WTC11 (cell line): ENCODE measurements at regions not wholly inside any gene's neighbourhood (a gene's known extent, or its start where the extent isn't known, plus 50 kb on each side); places are given as distances from the start of the nearest gene placed in this dataset.

Experiments used
- ATAC-seq: fragments of 200-7000 bp; cut with Tn5 transposase; 2 replicates; pipeline ENCODE4 v1.10.0; 2021; ENCODE audit warnings: mild to moderate bottlenecking, moderate library complexity
- CTCF ChIA-PET: fragments of 300-600 bp; sonication (Branson Sonifier 250); formaldehyde crosslinking; loops from one replicate; lab custom pipeline; 2021; ENCODE audit warnings: antibody characterized with exemption; lab: Charles Lee
- POLR2A ChIA-PET: fragments of 350-600 bp; sonication (Branson Sonifier 250); formaldehyde crosslinking; loops from one replicate; lab custom pipeline; 2021; ENCODE audit warnings: antibody characterized with exemption; lab: Charles Lee
- DNase-seq: peaks from one replicate; pipeline ENCODE4 v3.0.0; 2021; ENCODE audit warnings: low spot score
- H3K27ac Mint-ChIP-seq: 2 replicates; pipeline ENCODE4 v1.8.0; 2021; ENCODE audit warnings: mixed read lengths
- H3K27me3 Mint-ChIP-seq: 2 replicates; pipeline ENCODE4 v1.8.0; 2021; ENCODE audit warnings: low read depth, mild to moderate bottlenecking, moderate library complexity, mixed read lengths
- H3K36me3 Mint-ChIP-seq: 2 replicates; pipeline ENCODE4 v1.8.0; 2021; ENCODE audit warnings: mixed read lengths
- H3K4me1 Mint-ChIP-seq: 2 replicates; pipeline ENCODE4 v1.8.0; 2022; ENCODE audit warnings: mixed read lengths
- H3K4me3 Mint-ChIP-seq: 2 replicates; pipeline ENCODE4 v1.8.0; 2021; ENCODE audit warnings: mild to moderate bottlenecking, moderate library complexity, mixed read lengths
- H3K9me3 Mint-ChIP-seq: 2 replicates; pipeline ENCODE4 v1.8.0; 2021; ENCODE audit warnings: mixed read lengths
- ELF4 ChIP-seq: sonication (generic); formaldehyde crosslinking; IDR thresholded peaks from 2 replicates; pipeline ENCODE4 v1.8.1; 2022; ENCODE audit warnings: low read depth, mild to moderate bottlenecking, moderate library complexity, missing genetic modification reagents
- ETV6 ChIP-seq: sonication (generic); formaldehyde crosslinking; IDR thresholded peaks from 2 replicates; pipeline ENCODE4 v1.8.1; 2022; ENCODE audit warnings: mild to moderate bottlenecking, missing genetic modification reagents
- FOXJ3 ChIP-seq: sonication (generic); formaldehyde crosslinking; IDR thresholded peaks from 2 replicates; pipeline ENCODE4 v1.9.0; 2021; ENCODE audit warnings: missing genetic modification reagents, mild to moderate bottlenecking, borderline replicate concordance
- FOXK1 ChIP-seq: sonication (generic); formaldehyde crosslinking; IDR thresholded peaks from 2 replicates; pipeline ENCODE4 v1.8.0; 2022; ENCODE audit warnings: mild to moderate bottlenecking, moderate library complexity, missing genetic modification reagents
- GABPB1 ChIP-seq: sonication (generic); formaldehyde crosslinking; IDR thresholded peaks from 2 replicates; pipeline ENCODE4 v1.8.1; 2023; ENCODE audit warnings: mild to moderate bottlenecking, missing genetic modification reagents
- HMGA2 ChIP-seq: fragments of 250-450 bp; sonication (Bioruptor Pico); IDR thresholded peaks from 2 replicates; pipeline ENCODE4 v1.4.0; 2021; ENCODE audit warnings: mild to moderate bottlenecking, moderate library complexity
- IRF2 ChIP-seq: sonication (generic); formaldehyde crosslinking; IDR thresholded peaks from 2 replicates; pipeline ENCODE4 v1.8.0; 2022; ENCODE audit warnings: low read depth, missing genetic modification reagents, borderline replicate concordance
- JAZF1 ChIP-seq: fragments of 250-450 bp; sonication (Bioruptor Pico); IDR thresholded peaks from 2 replicates; pipeline ENCODE4 v1.9.0; 2021; ENCODE audit warnings: moderate library complexity, mild to moderate bottlenecking, inconsistent platforms
- NFATC4 ChIP-seq: fragments of 250-450 bp; sonication (Bioruptor Pico); IDR thresholded peaks from 2 replicates; pipeline ENCODE4 v1.9.0; 2021; ENCODE audit warnings: mild to moderate bottlenecking
- NR2C2 ChIP-seq: sonication (generic); formaldehyde crosslinking; IDR thresholded peaks from 2 replicates; pipeline ENCODE4 v1.8.0; 2022; ENCODE audit warnings: mild to moderate bottlenecking, missing genetic modification reagents
- OVOL2 ChIP-seq: fragments of 250-450 bp; sonication (Bioruptor Pico); IDR thresholded peaks from 2 replicates; pipeline ENCODE4 v1.9.0; 2021; ENCODE audit warnings: mild to moderate bottlenecking, borderline replicate concordance
- PRRX2 ChIP-seq: fragments of 250-450 bp; sonication (Bioruptor Pico); IDR thresholded peaks from 2 replicates; pipeline ENCODE4 v1.8.0; 2021; ENCODE audit warnings: mild to moderate bottlenecking
- TEAD4 ChIP-seq: sonication (generic); formaldehyde crosslinking; IDR thresholded peaks from 2 replicates; pipeline ENCODE4 v1.8.0; 2022; ENCODE audit warnings: mild to moderate bottlenecking, missing genetic modification reagents
- ZNF121 ChIP-seq: sonication (generic); formaldehyde crosslinking; IDR thresholded peaks from 2 replicates; pipeline ENCODE4 v1.8.0; 2023; ENCODE audit warnings: missing genetic modification reagents
- ZNF138 ChIP-seq: sonication (generic); formaldehyde crosslinking; conservative IDR thresholded peaks from 2 replicates; pipeline ENCODE4 v1.8.1; 2022; ENCODE audit warnings: mild to moderate bottlenecking, moderate library complexity, missing genetic modification reagents
- ZNF219 ChIP-seq: sonication (generic); formaldehyde crosslinking; IDR thresholded peaks from 2 replicates; pipeline ENCODE4 v1.8.0; 2023; ENCODE audit warnings: missing genetic modification reagents, mild to moderate bottlenecking, borderline replicate concordance
- ZNF396 ChIP-seq: fragments of 250-450 bp; sonication (Bioruptor Pico); IDR thresholded peaks from 2 replicates; pipeline ENCODE4 v1.8.0; 2021; ENCODE audit warnings: mild to moderate bottlenecking, moderate library complexity, borderline replicate concordance
- TF ChIP-seq, protein P1 (sequence below): sonication (generic); formaldehyde crosslinking; IDR thresholded peaks from 2 replicates; pipeline ENCODE4 v1.8.0; 2022; ENCODE audit warnings: mild to moderate bottlenecking, missing genetic modification reagents
- TF ChIP-seq, protein P2 (sequence below): fragments of 250-450 bp; sonication (Bioruptor Pico); IDR thresholded peaks from 2 replicates; pipeline ENCODE4 v1.9.0; 2021; ENCODE audit warnings: mild to moderate bottlenecking
- TF ChIP-seq, protein P3 (sequence below): fragments of 250-450 bp; sonication (Bioruptor Pico); IDR thresholded peaks from 2 replicates; pipeline ENCODE4 v1.9.0; 2021; ENCODE audit warnings: mild to moderate bottlenecking
- TF ChIP-seq, protein P4 (sequence below): sonication (generic); formaldehyde crosslinking; IDR thresholded peaks from 2 replicates; pipeline ENCODE4 v1.8.1; 2022; ENCODE audit warnings: mild to moderate bottlenecking, missing genetic modification reagents, moderate library complexity, borderline replicate concordance
- TF ChIP-seq, protein P5 (sequence below): sonication (generic); formaldehyde crosslinking; conservative IDR thresholded peaks from 2 replicates; pipeline ENCODE4 v1.8.1; 2022; ENCODE audit warnings: mild to moderate bottlenecking, missing genetic modification reagents
- TF ChIP-seq, protein P6 (sequence below): sonication (generic); formaldehyde crosslinking; IDR thresholded peaks from 2 replicates; pipeline ENCODE4 v1.8.0; 2022; ENCODE audit warnings: mild to moderate bottlenecking, missing genetic modification reagents

DNA sequence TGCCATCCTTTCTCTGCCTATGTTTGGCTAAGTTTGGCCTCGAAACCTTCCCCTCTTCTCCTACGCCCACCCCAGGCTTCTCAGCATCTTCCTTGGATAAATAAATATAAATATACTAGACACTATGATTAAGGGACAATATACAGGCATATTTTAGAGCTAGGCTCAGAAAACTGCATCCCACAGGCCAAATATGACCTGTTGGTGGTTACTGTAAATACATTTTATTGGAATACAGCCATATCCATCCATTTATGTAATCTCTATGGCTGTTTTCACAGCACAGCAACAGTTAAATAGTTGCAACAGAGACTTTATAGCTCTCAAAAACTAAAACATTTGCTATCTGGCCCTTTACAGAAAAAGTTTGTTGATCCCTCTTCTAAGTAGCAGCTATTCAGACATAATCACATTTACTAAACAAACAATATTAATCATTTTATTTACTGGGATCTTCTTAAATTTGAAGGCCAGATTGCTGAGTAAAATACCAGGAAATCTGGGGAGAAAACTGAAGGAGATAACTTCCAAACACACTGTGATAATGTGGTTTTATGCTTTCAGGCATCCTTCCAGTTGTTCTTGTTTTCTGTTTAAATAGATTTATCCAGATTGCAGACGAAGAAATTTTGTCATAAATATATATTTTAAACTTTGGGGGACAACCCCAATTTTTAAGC, 269.7 kb upstream of the THRB start:
- H3K4me3 Mint-ChIP-seq = no peak overlapping the region
- ATAC-seq = no peak
- CTCF ChIA-PET = no interaction called here
- H3K27me3 Mint-ChIP-seq = no peaks in the 10 kb centered on the region
- no peaks in the 10 kb centered on the region for H3K4me1 Mint-ChIP-seq
- TF ChIP-seq FOXK1 (CRISPR knock-in tag) (no peak), GABPB1 (CRISPR knock-in tag) (no peak), OVOL2 (CRISPR knock-in tag) (no peak), ZNF396 (CRISPR knock-in tag) (no peak)
- POLR2A ChIA-PET = no interaction called here
- DNase-seq = no peak
- no peaks in the 10 kb centered on the region for H3K36me3 Mint-ChIP-seq
- H3K9me3 Mint-ChIP-seq = no peaks in the 10 kb centered on the region
- H3K27ac Mint-ChIP-seq = no peak overlapping the region

DNA sequence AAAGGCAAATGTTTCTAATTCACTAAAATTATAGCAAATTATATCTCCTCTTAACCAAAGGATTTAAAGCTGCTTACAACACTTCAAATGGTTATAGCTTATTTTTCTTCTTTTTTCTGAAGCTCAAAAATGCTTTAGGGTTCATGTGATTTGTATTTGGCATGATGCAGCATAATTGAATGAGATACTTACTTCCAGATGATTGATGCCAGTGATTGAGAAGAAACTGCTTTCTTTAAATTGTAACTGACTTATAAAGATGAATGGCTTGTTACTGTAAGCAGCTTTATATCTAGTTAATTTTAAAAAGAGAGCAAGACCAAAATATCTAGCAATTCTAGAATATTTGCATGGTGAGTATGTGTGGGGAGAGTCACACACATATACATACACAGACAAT, 270.7 kb upstream of the THRB start:
- Mint-ChIP-seq H3K27ac (no peak overlapping the region), H3K4me3 (no peak overlapping the region), H3K36me3 (no peaks in the 10 kb centered on the region), H3K9me3 (no peaks in the 10 kb centered on the region), H3K4me1 (no peaks in the 10 kb centered on the region), H3K27me3 (no peaks in the 10 kb centered on the region)
- no peak for ATAC-seq
- no peak for DNase-seq
- ChIA-PET POLR2A (no interaction called here), CTCF (no interaction called here)
- TF ChIP-seq, protein P1, sequence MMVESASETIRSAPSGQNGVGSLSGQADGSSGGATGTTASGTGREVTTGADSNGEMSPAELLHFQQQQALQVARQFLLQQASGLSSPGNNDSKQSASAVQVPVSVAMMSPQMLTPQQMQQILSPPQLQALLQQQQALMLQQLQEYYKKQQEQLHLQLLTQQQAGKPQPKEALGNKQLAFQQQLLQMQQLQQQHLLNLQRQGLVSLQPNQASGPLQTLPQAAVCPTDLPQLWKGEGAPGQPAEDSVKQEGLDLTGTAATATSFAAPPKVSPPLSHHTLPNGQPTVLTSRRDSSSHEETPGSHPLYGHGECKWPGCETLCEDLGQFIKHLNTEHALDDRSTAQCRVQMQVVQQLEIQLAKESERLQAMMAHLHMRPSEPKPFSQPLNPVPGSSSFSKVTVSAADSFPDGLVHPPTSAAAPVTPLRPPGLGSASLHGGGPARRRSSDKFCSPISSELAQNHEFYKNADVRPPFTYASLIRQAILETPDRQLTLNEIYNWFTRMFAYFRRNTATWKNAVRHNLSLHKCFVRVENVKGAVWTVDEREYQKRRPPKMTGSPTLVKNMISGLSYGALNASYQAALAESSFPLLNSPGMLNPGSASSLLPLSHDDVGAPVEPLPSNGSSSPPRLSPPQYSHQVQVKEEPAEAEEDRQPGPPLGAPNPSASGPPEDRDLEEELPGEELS (CRISPR knock-in tag) = no peak
- TF ChIP-seq, protein P2, sequence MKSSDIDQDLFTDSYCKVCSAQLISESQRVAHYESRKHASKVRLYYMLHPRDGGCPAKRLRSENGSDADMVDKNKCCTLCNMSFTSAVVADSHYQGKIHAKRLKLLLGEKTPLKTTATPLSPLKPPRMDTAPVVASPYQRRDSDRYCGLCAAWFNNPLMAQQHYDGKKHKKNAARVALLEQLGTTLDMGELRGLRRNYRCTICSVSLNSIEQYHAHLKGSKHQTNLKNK (CRISPR knock-in tag) = no peak
- TF ChIP-seq NR2C2 (CRISPR knock-in tag) (no peak), ELF4 (CRISPR knock-in tag) (no peak), NFATC4 (no peak), FOXJ3 (CRISPR knock-in tag) (no peak), JAZF1 (CRISPR knock-in tag) (no peak), TEAD4 (CRISPR knock-in tag) (no peak)
- TF ChIP-seq, protein P3, sequence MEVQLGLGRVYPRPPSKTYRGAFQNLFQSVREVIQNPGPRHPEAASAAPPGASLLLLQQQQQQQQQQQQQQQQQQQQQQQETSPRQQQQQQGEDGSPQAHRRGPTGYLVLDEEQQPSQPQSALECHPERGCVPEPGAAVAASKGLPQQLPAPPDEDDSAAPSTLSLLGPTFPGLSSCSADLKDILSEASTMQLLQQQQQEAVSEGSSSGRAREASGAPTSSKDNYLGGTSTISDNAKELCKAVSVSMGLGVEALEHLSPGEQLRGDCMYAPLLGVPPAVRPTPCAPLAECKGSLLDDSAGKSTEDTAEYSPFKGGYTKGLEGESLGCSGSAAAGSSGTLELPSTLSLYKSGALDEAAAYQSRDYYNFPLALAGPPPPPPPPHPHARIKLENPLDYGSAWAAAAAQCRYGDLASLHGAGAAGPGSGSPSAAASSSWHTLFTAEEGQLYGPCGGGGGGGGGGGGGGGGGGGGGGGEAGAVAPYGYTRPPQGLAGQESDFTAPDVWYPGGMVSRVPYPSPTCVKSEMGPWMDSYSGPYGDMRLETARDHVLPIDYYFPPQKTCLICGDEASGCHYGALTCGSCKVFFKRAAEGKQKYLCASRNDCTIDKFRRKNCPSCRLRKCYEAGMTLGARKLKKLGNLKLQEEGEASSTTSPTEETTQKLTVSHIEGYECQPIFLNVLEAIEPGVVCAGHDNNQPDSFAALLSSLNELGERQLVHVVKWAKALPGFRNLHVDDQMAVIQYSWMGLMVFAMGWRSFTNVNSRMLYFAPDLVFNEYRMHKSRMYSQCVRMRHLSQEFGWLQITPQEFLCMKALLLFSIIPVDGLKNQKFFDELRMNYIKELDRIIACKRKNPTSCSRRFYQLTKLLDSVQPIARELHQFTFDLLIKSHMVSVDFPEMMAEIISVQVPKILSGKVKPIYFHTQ = no peak
- TF ChIP-seq, protein P4, sequence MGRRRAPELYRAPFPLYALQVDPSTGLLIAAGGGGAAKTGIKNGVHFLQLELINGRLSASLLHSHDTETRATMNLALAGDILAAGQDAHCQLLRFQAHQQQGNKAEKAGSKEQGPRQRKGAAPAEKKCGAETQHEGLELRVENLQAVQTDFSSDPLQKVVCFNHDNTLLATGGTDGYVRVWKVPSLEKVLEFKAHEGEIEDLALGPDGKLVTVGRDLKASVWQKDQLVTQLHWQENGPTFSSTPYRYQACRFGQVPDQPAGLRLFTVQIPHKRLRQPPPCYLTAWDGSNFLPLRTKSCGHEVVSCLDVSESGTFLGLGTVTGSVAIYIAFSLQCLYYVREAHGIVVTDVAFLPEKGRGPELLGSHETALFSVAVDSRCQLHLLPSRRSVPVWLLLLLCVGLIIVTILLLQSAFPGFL (CRISPR knock-in tag) = no peak

DNA sequence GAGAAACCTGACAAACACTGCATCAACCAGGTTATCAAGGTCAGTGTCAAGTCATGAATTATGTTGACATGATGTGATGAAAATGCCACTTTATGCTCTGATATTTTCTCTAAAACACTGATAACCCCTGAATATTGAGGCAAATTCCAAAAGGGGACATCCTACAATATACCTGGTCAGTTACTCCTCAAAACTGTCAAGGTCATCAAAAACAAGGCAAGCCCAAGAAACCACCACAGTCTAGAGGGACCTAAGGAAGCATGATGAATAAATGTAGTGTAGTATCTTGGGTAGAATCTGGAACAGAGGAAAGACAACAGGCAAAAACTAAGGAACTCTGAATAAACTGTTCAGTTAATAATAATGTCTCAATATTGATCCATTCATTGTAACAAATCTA, 275.3 kb upstream of the THRB start:
- H3K27ac Mint-ChIP-seq = no peak overlapping the region
- POLR2A ChIA-PET = no interaction called here
- TF ChIP-seq IRF2 = no peak
- no peak for TF ChIP-seq ETV6 (CRISPR knock-in tag)
- TF ChIP-seq, protein P3 = no peak
- TF ChIP-seq PRRX2 (CRISPR knock-in tag) = no peak
- TF ChIP-seq HMGA2 (CRISPR knock-in tag) = no peak
- no peak for TF ChIP-seq ZNF219 (CRISPR knock-in tag)
- TF ChIP-seq ZNF138 = no peak
- TF ChIP-seq, protein P5, sequence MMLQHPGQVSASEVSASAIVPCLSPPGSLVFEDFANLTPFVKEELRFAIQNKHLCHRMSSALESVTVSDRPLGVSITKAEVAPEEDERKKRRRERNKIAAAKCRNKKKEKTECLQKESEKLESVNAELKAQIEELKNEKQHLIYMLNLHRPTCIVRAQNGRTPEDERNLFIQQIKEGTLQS (CRISPR knock-in tag) = no peak
- TF ChIP-seq, protein P6, sequence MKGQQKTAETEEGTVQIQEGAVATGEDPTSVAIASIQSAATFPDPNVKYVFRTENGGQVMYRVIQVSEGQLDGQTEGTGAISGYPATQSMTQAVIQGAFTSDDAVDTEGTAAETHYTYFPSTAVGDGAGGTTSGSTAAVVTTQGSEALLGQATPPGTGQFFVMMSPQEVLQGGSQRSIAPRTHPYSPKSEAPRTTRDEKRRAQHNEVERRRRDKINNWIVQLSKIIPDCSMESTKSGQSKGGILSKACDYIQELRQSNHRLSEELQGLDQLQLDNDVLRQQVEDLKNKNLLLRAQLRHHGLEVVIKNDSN = no peak
- no peak for TF ChIP-seq ZNF121 (CRISPR knock-in tag)
- TF ChIP-seq FOXJ3 (CRISPR knock-in tag) = no peak

More for the DNA sequence above, 275.3 kb upstream of the THRB start:
- Mint-ChIP-seq H3K27me3 (no peaks in the 10 kb centered on the region), H3K9me3 (no peaks in the 10 kb centered on the region), H3K4me3 (no peak overlapping the region), H3K4me1 (no peaks in the 10 kb centered on the region), H3K36me3 (no peaks in the 10 kb centered on the region)
- CTCF ChIA-PET = no interaction called here
- no peak for DNase-seq
- no peak for ATAC-seq
